ENCODE measurements at regions not wholly inside any gene's neighbourhood (a gene's known extent, or its start where the extent isn't known, plus 50 kb on each side); places are given as distances from the start of the nearest gene placed in this dataset.

- H3K9me3 ChIP-seq (ENCODE audit: severe bottlenecking), result no peaks in the 10 kb centered on the region
- H3K36me3 ChIP-seq (ENCODE audit: low read depth), result no peaks in the 10 kb centered on the region
- H3K27me3 ChIP-seq (ENCODE audit: insufficient read depth, poor library complexity, severe bottlenecking), result peaks cover 5% of the 10 kb centered on the region
- no peak overlapping the region for H3K4me3 ChIP-seq (ENCODE audit: severe bottlenecking)
- no peak for DNase-seq (ENCODE audit: low spot score)
- H3K27ac ChIP-seq (ENCODE audit: poor library complexity, severe bottlenecking), result no peak overlapping the region
- no peak for TF ChIP-seq CTCF (IDR thresholded peaks at IDR 0.05; ENCODE audit: poor library complexity, severe bottlenecking)
- H3K4me1 ChIP-seq (ENCODE audit: insufficient read depth, poor library complexity, severe bottlenecking), result no peaks in the 10 kb centered on the region
- no peak for ATAC-seq (ENCODE audit: low read depth)
These were observed 364.2 kb downstream of the TMEM232 start for GRCh38 chr5:110362261-110362660.

GRCh38 chr5:110366716-110367115 lies 359.8 kb downstream of the TMEM232 start:
- DNase-seq (ENCODE audit: low spot score) (no peak), ATAC-seq (ENCODE audit: low read depth) (0 out of 3 replicates have a peak, but pooled peaks have one; percentile 23)
- H3K27ac ChIP-seq (ENCODE audit: poor library complexity, severe bottlenecking), result no peak overlapping the region
- H3K36me3 ChIP-seq (ENCODE audit: low read depth), result no peaks in the 10 kb centered on the region
- no peak for TF ChIP-seq CTCF (IDR thresholded peaks at IDR 0.05; ENCODE audit: poor library complexity, severe bottlenecking)
- H3K4me1 ChIP-seq (ENCODE audit: insufficient read depth, poor library complexity, severe bottlenecking), result no peaks in the 10 kb centered on the region
- H3K27me3 ChIP-seq (ENCODE audit: insufficient read depth, poor library complexity, severe bottlenecking), result peaks cover 5% of the 10 kb centered on the region
- no peaks in the 10 kb centered on the region for H3K9me3 ChIP-seq (ENCODE audit: severe bottlenecking)
- H3K4me3 ChIP-seq (ENCODE audit: severe bottlenecking), result no peak overlapping the region

Data from RWPE2 (cell line).